ENCODE measurements at regions not wholly inside any gene's neighbourhood (a gene's known extent, or its start where the extent isn't known, plus 50 kb on each side); places are given as distances from the start of the nearest gene placed in this dataset.
A peak's percentile ranks its signal among the peaks of the same experiment; 100 is the strongest.

DNA sequence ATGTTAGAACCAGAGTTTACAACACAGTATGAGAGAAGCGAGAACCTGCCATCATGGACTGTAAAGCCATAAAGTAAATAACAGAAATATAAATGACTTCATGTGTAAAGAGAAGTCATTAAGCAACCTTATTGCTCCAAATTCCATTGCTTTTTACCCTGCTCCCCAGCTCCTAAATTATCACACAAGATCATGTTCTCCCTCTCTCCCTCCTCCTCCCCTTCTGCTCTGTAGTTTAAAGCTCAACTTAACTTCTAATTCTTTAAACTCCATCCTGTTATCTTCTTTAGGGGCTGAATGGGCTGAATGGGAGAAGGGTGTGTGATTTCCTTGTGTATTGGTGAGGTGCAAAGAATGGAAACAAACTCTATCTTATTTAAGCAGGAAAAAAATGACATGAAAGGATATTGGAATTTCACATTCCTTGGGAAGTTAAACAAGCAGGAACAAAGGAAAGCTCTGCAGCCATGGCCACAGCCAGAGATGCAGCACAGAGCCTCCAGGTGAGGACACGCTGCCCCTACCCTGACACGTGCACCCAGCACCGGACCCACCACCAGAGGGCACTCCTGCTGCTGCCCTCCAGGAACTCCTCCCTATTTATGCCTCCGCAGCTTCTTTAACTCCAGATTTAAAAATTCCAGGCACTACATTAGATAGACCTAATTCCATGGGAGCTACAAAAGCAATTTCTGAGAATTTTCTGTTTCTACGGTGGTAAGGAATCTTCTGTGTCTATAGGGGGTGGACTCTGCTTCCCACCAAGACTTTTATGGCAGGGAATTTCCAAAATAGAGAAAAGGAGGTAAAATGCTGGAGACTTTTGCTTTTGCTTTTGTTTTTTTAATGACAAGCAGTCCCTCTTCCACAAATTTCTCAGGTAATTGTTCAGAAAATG is 76.9 kb upstream of the ABI3BP start:
- no peak overlapping the region for H3K27ac ChIP-seq
- TF ChIP-seq, protein P1, sequence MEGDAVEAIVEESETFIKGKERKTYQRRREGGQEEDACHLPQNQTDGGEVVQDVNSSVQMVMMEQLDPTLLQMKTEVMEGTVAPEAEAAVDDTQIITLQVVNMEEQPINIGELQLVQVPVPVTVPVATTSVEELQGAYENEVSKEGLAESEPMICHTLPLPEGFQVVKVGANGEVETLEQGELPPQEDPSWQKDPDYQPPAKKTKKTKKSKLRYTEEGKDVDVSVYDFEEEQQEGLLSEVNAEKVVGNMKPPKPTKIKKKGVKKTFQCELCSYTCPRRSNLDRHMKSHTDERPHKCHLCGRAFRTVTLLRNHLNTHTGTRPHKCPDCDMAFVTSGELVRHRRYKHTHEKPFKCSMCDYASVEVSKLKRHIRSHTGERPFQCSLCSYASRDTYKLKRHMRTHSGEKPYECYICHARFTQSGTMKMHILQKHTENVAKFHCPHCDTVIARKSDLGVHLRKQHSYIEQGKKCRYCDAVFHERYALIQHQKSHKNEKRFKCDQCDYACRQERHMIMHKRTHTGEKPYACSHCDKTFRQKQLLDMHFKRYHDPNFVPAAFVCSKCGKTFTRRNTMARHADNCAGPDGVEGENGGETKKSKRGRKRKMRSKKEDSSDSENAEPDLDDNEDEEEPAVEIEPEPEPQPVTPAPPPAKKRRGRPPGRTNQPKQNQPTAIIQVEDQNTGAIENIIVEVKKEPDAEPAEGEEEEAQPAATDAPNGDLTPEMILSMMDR (IDR thresholded peaks at IDR 0.05): peak; percentile 71
- peak; percentile 83 for DNase-seq
- no peaks in the 10 kb centered on the region for H3K36me3 ChIP-seq
- H3K9me3 ChIP-seq: no peaks in the 10 kb centered on the region
- peak; percentile 96 for ATAC-seq
- intact Hi-C loops (cut with DNase I): no loop called here
- H3K4me3 ChIP-seq: no peak overlapping the region
- peaks cover 5% of the 10 kb centered on the region for H3K4me1 ChIP-seq
- H3K27me3 ChIP-seq: no peaks in the 10 kb centered on the region

DNA sequence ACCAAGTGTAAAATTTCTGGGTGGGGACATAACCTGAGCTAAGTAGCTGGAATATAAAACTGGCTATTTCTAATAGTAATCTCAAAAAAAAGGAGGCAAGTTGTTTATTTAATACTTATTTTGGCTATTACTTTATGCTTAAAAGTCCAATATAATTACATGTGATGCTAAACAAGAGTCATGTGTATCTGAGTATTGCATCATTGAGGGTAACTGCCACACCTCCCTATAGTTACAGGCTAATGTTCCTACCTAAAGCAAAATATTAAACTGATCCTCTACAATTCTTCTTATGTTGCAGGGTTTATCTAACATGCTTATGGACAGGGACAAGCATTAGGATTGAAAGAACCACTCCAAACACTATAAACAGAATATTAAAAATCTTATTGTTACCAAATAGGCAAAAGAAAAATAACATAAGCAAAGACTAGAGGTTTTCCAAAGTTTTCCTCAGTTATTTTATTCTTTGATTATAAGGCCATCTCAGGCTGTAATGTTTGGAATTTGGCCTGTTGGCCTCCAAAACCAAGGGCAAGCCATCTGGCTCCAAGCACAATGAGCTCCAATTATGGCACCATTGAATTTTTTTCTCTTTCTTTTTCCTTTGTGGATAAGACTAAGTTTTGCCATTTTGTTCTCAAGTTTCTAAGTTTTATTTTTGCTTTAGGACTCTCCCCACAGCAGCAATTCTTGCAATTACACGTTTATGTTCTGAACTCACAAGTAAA is 75.8 kb upstream of the ABI3BP start:
- H3K4me3 ChIP-seq: no peak overlapping the region
- H3K9me3 ChIP-seq: no peaks in the 10 kb centered on the region
- DNase-seq (no peak), ATAC-seq (no peak)
- H3K4me1 ChIP-seq: peaks cover 8% of the 10 kb centered on the region
- H3K27ac ChIP-seq: no peak overlapping the region
- no peaks in the 10 kb centered on the region for H3K36me3 ChIP-seq
- intact Hi-C loops (cut with DNase I): no loop called here
- no peaks in the 10 kb centered on the region for H3K27me3 ChIP-seq
- TF ChIP-seq, protein P1 (IDR thresholded peaks at IDR 0.05): no peak

- TF ChIP-seq, protein P1 (IDR thresholded peaks at IDR 0.05): no peak
- no peaks in the 10 kb centered on the region for H3K36me3 ChIP-seq
- ATAC-seq (no peak), DNase-seq (no peak)
- H3K27ac ChIP-seq: peak overlapping the region; percentile 37
- peaks cover 8% of the 10 kb centered on the region for H3K4me1 ChIP-seq
- intact Hi-C loops (cut with DNase I): no loop called here
- no peak overlapping the region for H3K4me3 ChIP-seq
- H3K27me3 ChIP-seq: no peaks in the 10 kb centered on the region
- no peaks in the 10 kb centered on the region for H3K9me3 ChIP-seq
These were observed 73.5 kb upstream of the ABI3BP start for GRCh38 chr3:101066711-101067129.

DNA sequence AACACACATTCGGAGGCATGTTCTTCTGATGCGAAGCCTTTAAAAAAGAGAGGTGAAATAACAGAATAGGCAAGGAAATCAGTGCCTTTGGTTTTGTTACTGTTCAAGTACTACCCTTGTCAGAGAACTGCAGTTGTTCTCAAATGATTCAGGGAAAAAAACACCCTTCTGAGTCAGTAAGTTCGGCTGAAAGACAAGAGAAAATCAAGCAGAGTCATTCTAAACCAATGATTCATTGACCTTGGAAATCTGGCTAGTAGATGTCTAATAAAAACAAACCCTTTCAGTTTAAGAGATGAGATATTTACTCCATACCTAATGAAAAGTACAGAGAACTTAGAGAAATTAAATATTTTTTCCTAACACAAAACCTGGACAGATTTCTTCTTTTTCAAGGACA is 72.7 kb upstream of the ABI3BP start:
- H3K36me3 ChIP-seq: no peaks in the 10 kb centered on the region
- no peak for DNase-seq
- no peak overlapping the region for H3K4me3 ChIP-seq
- peak overlapping the region; percentile 31 for H3K27ac ChIP-seq
- TF ChIP-seq, protein P1 (IDR thresholded peaks at IDR 0.05): no peak
- H3K4me1 ChIP-seq: peaks cover 8% of the 10 kb centered on the region
- H3K27me3 ChIP-seq: no peaks in the 10 kb centered on the region
- no peak for ATAC-seq
- intact Hi-C loops (cut with DNase I): no loop called here
- no peaks in the 10 kb centered on the region for H3K9me3 ChIP-seq

DNA sequence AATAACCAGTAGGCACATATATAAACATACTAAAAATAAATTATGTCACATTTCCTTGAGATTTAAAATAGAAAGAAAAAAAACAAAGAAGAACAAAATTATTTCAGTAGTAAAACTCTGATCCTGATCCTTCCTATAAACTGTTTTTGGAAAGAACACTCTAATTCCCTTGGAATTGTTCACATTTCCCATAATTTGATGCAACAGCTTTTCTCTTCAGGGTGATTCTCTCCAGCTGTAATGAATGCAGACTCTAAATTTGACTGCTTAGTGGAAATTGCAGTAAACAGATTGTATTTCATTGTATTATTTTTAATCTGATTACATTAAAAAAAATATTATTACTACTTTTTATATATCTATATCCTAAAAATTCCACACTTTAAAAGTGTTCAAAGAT is 70.2 kb upstream of the ABI3BP start:
- ATAC-seq (no peak), DNase-seq (no peak)
- peaks cover 5% of the 10 kb centered on the region for H3K9me3 ChIP-seq
- no peaks in the 10 kb centered on the region for H3K36me3 ChIP-seq
- H3K4me1 ChIP-seq: peaks cover 4% of the 10 kb centered on the region
- no peaks in the 10 kb centered on the region for H3K27me3 ChIP-seq
- TF ChIP-seq, protein P1 (IDR thresholded peaks at IDR 0.05): no peak
- no peak overlapping the region for H3K4me3 ChIP-seq
- intact Hi-C loops (cut with DNase I): no loop called here
- no peak overlapping the region for H3K27ac ChIP-seq

All from upper lobe of right lung (tissue), 1 donor.